Stimulated activated CD4-positive, alpha-beta T cell treated with anti-CD3 and anti-CD28 coated beads, Interleukin-1b, Interleukin-23, amount 100 ng/mL, for 1 hour (primary cell): ENCODE measurements at regions not wholly inside any gene's neighbourhood (a gene's known extent, or its start where the extent isn't known, plus 50 kb on each side); places are given as distances from the start of the nearest gene placed in this dataset.

Source experiments
- DNase-seq, 2 donors: peaks; one replicate each; pipeline ENCODE4 v3.0.0-alpha.2; 2020; ENCODE audit warnings: low read depth in 2 of 2

- DNase-seq, result no peak
These were observed 793.7 kb downstream of the BRINP1 start for GRCh38 chr9:118575341-118576070.

- no peak for DNase-seq
These were observed 792.1 kb downstream of the BRINP1 start for GRCh38 chr9:118577121-118577520.

GRCh38 chr9:118578467-118578866 lies 790.8 kb downstream of the BRINP1 start:
- no peak for DNase-seq

- DNase-seq, result no peak
These were observed 785.8 kb downstream of the BRINP1 start for GRCh38 chr9:118583414-118583813.

- DNase-seq, result no peak
These were observed 782.3 kb downstream of the BRINP1 start for GRCh38 chr9:118586978-118587377.

GRCh38 chr9:118594428-118594827 lies 774.8 kb downstream of the BRINP1 start:
- no peak for DNase-seq

GRCh38 chr9:118595719-118596305 lies 773.4 kb downstream of the BRINP1 start:
- DNase-seq, result no peak

GRCh38 chr9:118596374-118597015 lies 772.7 kb downstream of the BRINP1 start:
- DNase-seq, result no peak

GRCh38 chr9:118606668-118607067 lies 762.6 kb downstream of the BRINP1 start:
- no peak for DNase-seq

GRCh38 chr9:118609355-118610044 lies 759.7 kb downstream of the BRINP1 start:
- DNase-seq, result no peak

- no peak for DNase-seq
These were observed 757.0 kb downstream of the BRINP1 start for GRCh38 chr9:118612201-118612600.

- DNase-seq, result no peak
These were observed 755.2 kb downstream of the BRINP1 start for GRCh38 chr9:118613996-118614395.

- no peak for DNase-seq
These were observed 751.2 kb downstream of the BRINP1 start for GRCh38 chr9:118618084-118618483.

GRCh38 chr9:118618849-118619248 lies 750.4 kb downstream of the BRINP1 start:
- no peak for DNase-seq

GRCh38 chr9:118624608-118625007 lies 744.6 kb downstream of the BRINP1 start:
- DNase-seq, result no peak

- no peak for DNase-seq
These were observed 739.2 kb downstream of the BRINP1 start for GRCh38 chr9:118630079-118630478.

GRCh38 chr9:118630931-118631595 lies 738.2 kb downstream of the BRINP1 start:
- DNase-seq, result no peak

- DNase-seq, result no peak
These were observed 737.3 kb downstream of the BRINP1 start for GRCh38 chr9:118631956-118632355.

GRCh38 chr9:118635416-118635815 lies 733.8 kb downstream of the BRINP1 start:
- no peak for DNase-seq

GRCh38 chr9:118637681-118638080 lies 731.6 kb downstream of the BRINP1 start:
- no peak for DNase-seq

- no peak for DNase-seq
These were observed 728.2 kb downstream of the BRINP1 start for GRCh38 chr9:118640836-118641560.
